ENCODE measurements at regions not wholly inside any gene's neighbourhood (a gene's known extent, or its start where the extent isn't known, plus 50 kb on each side); places are given as distances from the start of the nearest gene placed in this dataset.

GRCh38 chr7:121796381-121796780 is 76.6 kb upstream of the PTPRZ1 start:
- no peak overlapping the region for H3K27ac ChIP-seq (ENCODE audit: low read length)
- intact Hi-C loops (cut with micrococcal nuclease; ENCODE audit: unreplicated experiment) (no loop called here), in situ Hi-C loops (cut with HindIII; ENCODE audit: low pct_unique_long_range_greater_than_20kb, low sequenced_read_pairs) (no loop called here)
- no TSS peak for BruUV-seq (replicated peaks)
- CTCF ChIA-PET: no interaction called here
- no peak overlapping the region for H3K4me3 ChIP-seq (ENCODE audit: low read depth in 2 of 2, low read length in 2 of 2)
- no peaks in the 10 kb centered on the region for H3K4me1 ChIP-seq (ENCODE audit: control insufficient read depth, insufficient read depth, low read length)
- no peaks in the 10 kb centered on the region for H3K9me3 ChIP-seq (ENCODE audit: control insufficient read depth, insufficient read depth, low read depth, low read length)
- DNase-seq (ENCODE audit: low read depth, low spot score): no peak
- H3K27me3 ChIP-seq (ENCODE audit: control insufficient read depth, insufficient read depth, low read length): no peaks in the 10 kb centered on the region
- TF ChIP-seq, protein P1, sequence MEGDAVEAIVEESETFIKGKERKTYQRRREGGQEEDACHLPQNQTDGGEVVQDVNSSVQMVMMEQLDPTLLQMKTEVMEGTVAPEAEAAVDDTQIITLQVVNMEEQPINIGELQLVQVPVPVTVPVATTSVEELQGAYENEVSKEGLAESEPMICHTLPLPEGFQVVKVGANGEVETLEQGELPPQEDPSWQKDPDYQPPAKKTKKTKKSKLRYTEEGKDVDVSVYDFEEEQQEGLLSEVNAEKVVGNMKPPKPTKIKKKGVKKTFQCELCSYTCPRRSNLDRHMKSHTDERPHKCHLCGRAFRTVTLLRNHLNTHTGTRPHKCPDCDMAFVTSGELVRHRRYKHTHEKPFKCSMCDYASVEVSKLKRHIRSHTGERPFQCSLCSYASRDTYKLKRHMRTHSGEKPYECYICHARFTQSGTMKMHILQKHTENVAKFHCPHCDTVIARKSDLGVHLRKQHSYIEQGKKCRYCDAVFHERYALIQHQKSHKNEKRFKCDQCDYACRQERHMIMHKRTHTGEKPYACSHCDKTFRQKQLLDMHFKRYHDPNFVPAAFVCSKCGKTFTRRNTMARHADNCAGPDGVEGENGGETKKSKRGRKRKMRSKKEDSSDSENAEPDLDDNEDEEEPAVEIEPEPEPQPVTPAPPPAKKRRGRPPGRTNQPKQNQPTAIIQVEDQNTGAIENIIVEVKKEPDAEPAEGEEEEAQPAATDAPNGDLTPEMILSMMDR (IDR thresholded peaks at IDR 0.05): no peak
- TF ChIP-seq TCF7L2 (IDR thresholded peaks at IDR 0.05; ENCODE audit: low read depth, low read length) (no peak), REST (IDR thresholded peaks at IDR 0.05; ENCODE audit: insufficient read depth in 1 of 2, low read depth in 2 of 2, low read length in 1 of 2) (no peak), POLR2AphosphoS5 (IDR thresholded peaks at IDR 0.05; ENCODE audit: low read depth, low read length) (no peak), SIN3A (IDR thresholded peaks at IDR 0.05; ENCODE audit: borderline replicate concordance, insufficient read depth, low read depth, low read length) (no peak)
- no peaks in the 10 kb centered on the region for H3K36me3 ChIP-seq (ENCODE audit: control insufficient read depth, insufficient read depth, low read length)
- no peak for ATAC-seq
- POLR2A ChIA-PET: no interaction called here

DNA sequence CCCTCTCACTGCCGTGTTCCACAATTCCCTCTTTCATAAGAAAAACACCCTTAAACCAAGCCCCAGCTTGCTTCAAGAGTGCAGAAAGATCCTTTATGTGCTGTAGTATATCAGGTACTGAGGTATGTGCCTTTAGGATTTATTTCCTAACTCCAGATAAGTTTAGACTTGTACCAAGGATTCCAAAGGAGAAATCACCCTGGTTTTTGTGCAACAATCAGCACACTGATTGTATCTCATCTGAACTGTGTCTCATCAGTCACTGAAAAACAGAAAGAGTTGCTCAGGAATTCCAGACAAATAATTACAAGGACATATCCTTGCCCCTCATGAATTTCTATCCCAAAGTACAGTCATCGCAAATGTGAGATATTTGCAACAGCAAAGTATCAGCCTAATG is 77.2 kb upstream of the PTPRZ1 start:
- BruUV-seq (replicated peaks): no TSS peak
- Histone ChIP-seq H3K9me3 (ENCODE audit: control insufficient read depth, insufficient read depth, low read depth, low read length) (no peaks in the 10 kb centered on the region), H3K27me3 (ENCODE audit: control insufficient read depth, insufficient read depth, low read length) (no peaks in the 10 kb centered on the region), H3K4me1 (ENCODE audit: control insufficient read depth, insufficient read depth, low read length) (no peaks in the 10 kb centered on the region), H3K27ac (ENCODE audit: low read length) (no peak overlapping the region), H3K36me3 (ENCODE audit: control insufficient read depth, insufficient read depth, low read length) (no peaks in the 10 kb centered on the region), H3K4me3 (ENCODE audit: low read depth in 2 of 2, low read length in 2 of 2) (no peak overlapping the region)
- DNase-seq (ENCODE audit: low read depth, low spot score) (no peak), ATAC-seq (no peak)
- ChIA-PET CTCF (no interaction called here), POLR2A (no interaction called here)
- intact Hi-C loops (cut with micrococcal nuclease; ENCODE audit: unreplicated experiment): no loop called here
- in situ Hi-C loops (cut with HindIII; ENCODE audit: low pct_unique_long_range_greater_than_20kb, low sequenced_read_pairs): no loop called here
- TF ChIP-seq, protein P1 (IDR thresholded peaks at IDR 0.05): no peak
- TF ChIP-seq POLR2AphosphoS5 (IDR thresholded peaks at IDR 0.05; ENCODE audit: low read depth, low read length) (no peak), TCF7L2 (IDR thresholded peaks at IDR 0.05; ENCODE audit: low read depth, low read length) (no peak), REST (IDR thresholded peaks at IDR 0.05; ENCODE audit: insufficient read depth in 1 of 2, low read depth in 2 of 2, low read length in 1 of 2) (no peak), SIN3A (IDR thresholded peaks at IDR 0.05; ENCODE audit: borderline replicate concordance, insufficient read depth, low read depth, low read length) (no peak)
